Suprapubic skin (tissue), 4 donors: ENCODE measurements at regions not wholly inside any gene's neighbourhood (a gene's known extent, or its start where the extent isn't known, plus 50 kb on each side); places are given as distances from the start of the nearest gene placed in this dataset.
"Not testable (repeated sequence)": the region's sequence is repeated elsewhere in the genome, so short reads cannot be mapped to it uniquely, and the experiment has no call there.

Experiments used
- CTCF ChIP-seq, 2 donors: fragments of 200-600 bp in 1 of 2; fragments of 450-650 bp in 1 of 2; sonication (generic) in 1 of 2; IDR thresholded peaks; one replicate each; pipeline ENCODE4 v1.5.1; 2016 to 2019; ENCODE audit warnings: antibody characterized with exemption in 2 of 2, mild to moderate bottlenecking in 1 of 2, moderate library complexity in 1 of 2
- EP300 ChIP-seq: sonication (generic); formaldehyde crosslinking; IDR thresholded peaks from one replicate; pipeline ENCODE4 v1.6.1; 2017; ENCODE audit warnings: antibody characterized with exemption
- POLR2A ChIP-seq, 2 donors: fragments of 450-650 bp; IDR thresholded peaks; one replicate each; pipeline ENCODE4 v1.6.1; 2017; ENCODE audit warnings: antibody characterized with exemption in 2 of 2, mild to moderate bottlenecking in 2 of 2, moderate library complexity in 2 of 2
- POLR2AphosphoS5 ChIP-seq, 3 donors: sonication (generic); formaldehyde crosslinking; IDR thresholded peaks; one replicate each; pipeline ENCODE4 v1.6.1; 2017; ENCODE audit warnings: antibody characterized with exemption in 3 of 3

GRCh38 chr2:87386063-87386560, 361.8 kb upstream of the PLGLB2 start:
- TF ChIP-seq CTCF (IDR thresholded peaks at IDR 0.05); POLR2AphosphoS5 (IDR thresholded peaks at IDR 0.05); POLR2A (IDR thresholded peaks at IDR 0.05); EP300: not testable (repeated sequence)
